H1 (cell line): ENCODE measurements at regions not wholly inside any gene's neighbourhood (a gene's known extent, or its start where the extent isn't known, plus 50 kb on each side); places are given as distances from the start of the nearest gene placed in this dataset.

Source experiments
- CTBP2 ChIP-seq: IDR thresholded peaks from 2 replicates; pipeline ENCODE4 v1.7.0; 2011; ENCODE audit warnings: borderline replicate concordance, mild to moderate bottlenecking, moderate library complexity, mixed read lengths, low read length; ENCODE audit not compliant: insufficient read depth, insufficient read length
- KDM1A ChIP-seq: fragments of 200-600, 300-600 bp; sonication (generic); IDR thresholded peaks from 2 replicates; pipeline ENCODE4 v1.7.1; 2016; ENCODE audit warnings: mild to moderate bottlenecking, low read length, borderline replicate concordance
- KDM4A ChIP-seq: IDR thresholded peaks from one replicate; pipeline ENCODE4 v1.7.1; 2012; ENCODE audit warnings: low read depth, mild to moderate bottlenecking, moderate library complexity, low read length, inconsistent platforms; ENCODE audit not compliant: severe bottlenecking
- NRF1 ChIP-seq: IDR thresholded peaks from 2 replicates; pipeline ENCODE4 v1.6.1; 2011; ENCODE audit warnings: mild to moderate bottlenecking, low read depth, low read length, improper control_type of control experiment
- RBBP5 ChIP-seq: IDR thresholded peaks from 2 replicates; pipeline ENCODE4 v1.7.1; 2012; ENCODE audit warnings: low read depth, mild to moderate bottlenecking, inconsistent platforms, low read length, moderate library complexity, borderline replicate concordance
- RXRA ChIP-seq: IDR thresholded peaks from 2 replicates; pipeline ENCODE4 v1.6.1; 2011; ENCODE audit warnings: low read depth, mild to moderate bottlenecking, low read length, moderate library complexity; ENCODE audit not compliant: insufficient read depth
- SIX5 ChIP-seq: IDR thresholded peaks from 2 replicates; pipeline ENCODE4 v1.6.1; 2011; ENCODE audit warnings: mild to moderate bottlenecking, low read depth, low read length
- TCF12 ChIP-seq: IDR thresholded peaks from 2 replicates; pipeline ENCODE4 v1.6.1; 2011; ENCODE audit warnings: low read depth, mild to moderate bottlenecking, low read length
- TEAD4 ChIP-seq: IDR thresholded peaks from 2 replicates; pipeline ENCODE4 v1.6.1; 2012; ENCODE audit warnings: low read depth, low read length, inconsistent platforms, mixed read lengths
- TF ChIP-seq, protein P1 (sequence below): fragments of 300-600 bp; sonication (generic); IDR thresholded peaks from 2 replicates; pipeline ENCODE4 v1.7.1; 2012; ENCODE audit warnings: low read length, moderate library complexity, mild to moderate bottlenecking, inconsistent platforms; ENCODE audit not compliant: insufficient replicate concordance

DNA sequence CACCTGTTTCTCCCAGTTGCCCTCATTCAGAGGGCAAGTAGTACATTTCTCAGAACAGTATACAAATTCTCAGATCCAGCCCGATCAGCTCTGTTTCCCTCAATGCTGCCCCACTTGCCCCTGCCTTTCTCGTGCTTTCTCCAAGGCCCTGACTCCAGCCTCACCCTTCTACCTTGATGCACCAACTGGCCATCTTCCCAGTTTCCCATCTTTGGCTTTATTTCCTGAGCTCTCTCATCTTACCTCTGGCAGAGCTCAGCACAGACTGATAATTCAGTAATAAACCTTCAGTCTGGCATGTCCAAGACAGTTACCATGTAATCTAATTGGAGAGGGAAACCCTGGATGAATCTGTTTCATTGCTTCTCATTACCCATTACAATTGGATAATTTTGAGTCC, 184.5 kb upstream of the ISX start (continued):
- TF ChIP-seq, protein P1, sequence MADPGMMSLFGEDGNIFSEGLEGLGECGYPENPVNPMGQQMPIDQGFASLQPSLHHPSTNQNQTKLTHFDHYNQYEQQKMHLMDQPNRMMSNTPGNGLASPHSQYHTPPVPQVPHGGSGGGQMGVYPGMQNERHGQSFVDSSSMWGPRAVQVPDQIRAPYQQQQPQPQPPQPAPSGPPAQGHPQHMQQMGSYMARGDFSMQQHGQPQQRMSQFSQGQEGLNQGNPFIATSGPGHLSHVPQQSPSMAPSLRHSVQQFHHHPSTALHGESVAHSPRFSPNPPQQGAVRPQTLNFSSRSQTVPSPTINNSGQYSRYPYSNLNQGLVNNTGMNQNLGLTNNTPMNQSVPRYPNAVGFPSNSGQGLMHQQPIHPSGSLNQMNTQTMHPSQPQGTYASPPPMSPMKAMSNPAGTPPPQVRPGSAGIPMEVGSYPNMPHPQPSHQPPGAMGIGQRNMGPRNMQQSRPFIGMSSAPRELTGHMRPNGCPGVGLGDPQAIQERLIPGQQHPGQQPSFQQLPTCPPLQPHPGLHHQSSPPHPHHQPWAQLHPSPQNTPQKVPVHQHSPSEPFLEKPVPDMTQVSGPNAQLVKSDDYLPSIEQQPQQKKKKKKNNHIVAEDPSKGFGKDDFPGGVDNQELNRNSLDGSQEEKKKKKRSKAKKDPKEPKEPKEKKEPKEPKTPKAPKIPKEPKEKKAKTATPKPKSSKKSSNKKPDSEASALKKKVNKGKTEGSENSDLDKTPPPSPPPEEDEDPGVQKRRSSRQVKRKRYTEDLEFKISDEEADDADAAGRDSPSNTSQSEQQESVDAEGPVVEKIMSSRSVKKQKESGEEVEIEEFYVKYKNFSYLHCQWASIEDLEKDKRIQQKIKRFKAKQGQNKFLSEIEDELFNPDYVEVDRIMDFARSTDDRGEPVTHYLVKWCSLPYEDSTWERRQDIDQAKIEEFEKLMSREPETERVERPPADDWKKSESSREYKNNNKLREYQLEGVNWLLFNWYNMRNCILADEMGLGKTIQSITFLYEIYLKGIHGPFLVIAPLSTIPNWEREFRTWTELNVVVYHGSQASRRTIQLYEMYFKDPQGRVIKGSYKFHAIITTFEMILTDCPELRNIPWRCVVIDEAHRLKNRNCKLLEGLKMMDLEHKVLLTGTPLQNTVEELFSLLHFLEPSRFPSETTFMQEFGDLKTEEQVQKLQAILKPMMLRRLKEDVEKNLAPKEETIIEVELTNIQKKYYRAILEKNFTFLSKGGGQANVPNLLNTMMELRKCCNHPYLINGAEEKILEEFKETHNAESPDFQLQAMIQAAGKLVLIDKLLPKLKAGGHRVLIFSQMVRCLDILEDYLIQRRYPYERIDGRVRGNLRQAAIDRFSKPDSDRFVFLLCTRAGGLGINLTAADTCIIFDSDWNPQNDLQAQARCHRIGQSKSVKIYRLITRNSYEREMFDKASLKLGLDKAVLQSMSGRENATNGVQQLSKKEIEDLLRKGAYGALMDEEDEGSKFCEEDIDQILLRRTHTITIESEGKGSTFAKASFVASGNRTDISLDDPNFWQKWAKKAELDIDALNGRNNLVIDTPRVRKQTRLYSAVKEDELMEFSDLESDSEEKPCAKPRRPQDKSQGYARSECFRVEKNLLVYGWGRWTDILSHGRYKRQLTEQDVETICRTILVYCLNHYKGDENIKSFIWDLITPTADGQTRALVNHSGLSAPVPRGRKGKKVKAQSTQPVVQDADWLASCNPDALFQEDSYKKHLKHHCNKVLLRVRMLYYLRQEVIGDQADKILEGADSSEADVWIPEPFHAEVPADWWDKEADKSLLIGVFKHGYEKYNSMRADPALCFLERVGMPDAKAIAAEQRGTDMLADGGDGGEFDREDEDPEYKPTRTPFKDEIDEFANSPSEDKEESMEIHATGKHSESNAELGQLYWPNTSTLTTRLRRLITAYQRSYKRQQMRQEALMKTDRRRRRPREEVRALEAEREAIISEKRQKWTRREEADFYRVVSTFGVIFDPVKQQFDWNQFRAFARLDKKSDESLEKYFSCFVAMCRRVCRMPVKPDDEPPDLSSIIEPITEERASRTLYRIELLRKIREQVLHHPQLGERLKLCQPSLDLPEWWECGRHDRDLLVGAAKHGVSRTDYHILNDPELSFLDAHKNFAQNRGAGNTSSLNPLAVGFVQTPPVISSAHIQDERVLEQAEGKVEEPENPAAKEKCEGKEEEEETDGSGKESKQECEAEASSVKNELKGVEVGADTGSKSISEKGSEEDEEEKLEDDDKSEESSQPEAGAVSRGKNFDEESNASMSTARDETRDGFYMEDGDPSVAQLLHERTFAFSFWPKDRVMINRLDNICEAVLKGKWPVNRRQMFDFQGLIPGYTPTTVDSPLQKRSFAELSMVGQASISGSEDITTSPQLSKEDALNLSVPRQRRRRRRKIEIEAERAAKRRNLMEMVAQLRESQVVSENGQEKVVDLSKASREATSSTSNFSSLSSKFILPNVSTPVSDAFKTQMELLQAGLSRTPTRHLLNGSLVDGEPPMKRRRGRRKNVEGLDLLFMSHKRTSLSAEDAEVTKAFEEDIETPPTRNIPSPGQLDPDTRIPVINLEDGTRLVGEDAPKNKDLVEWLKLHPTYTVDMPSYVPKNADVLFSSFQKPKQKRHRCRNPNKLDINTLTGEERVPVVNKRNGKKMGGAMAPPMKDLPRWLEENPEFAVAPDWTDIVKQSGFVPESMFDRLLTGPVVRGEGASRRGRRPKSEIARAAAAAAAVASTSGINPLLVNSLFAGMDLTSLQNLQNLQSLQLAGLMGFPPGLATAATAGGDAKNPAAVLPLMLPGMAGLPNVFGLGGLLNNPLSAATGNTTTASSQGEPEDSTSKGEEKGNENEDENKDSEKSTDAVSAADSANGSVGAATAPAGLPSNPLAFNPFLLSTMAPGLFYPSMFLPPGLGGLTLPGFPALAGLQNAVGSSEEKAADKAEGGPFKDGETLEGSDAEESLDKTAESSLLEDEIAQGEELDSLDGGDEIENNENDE: no peak
- TF ChIP-seq SIX5 (no peak), RXRA (no peak), RBBP5 (no peak), KDM1A (no peak), TCF12 (no peak), CTBP2 (no peak), NRF1 (no peak), KDM4A (no peak), TEAD4 (no peak)
- TF ChIP-seq, all 59 proteins: peak for 0
